Activated naive CD4-positive, alpha-beta T cell treated with anti-CD3 and anti-CD28 coated beads for 36 hours (primary cell): ENCODE measurements at regions not wholly inside any gene's neighbourhood (a gene's known extent, or its start where the extent isn't known, plus 50 kb on each side); places are given as distances from the start of the nearest gene placed in this dataset.
"Not testable (repeated sequence)": the region's sequence is repeated elsewhere in the genome, so short reads cannot be mapped to it uniquely, and the experiment has no call there.

Source experiments
- CTCF ChIA-PET: fragments of 350-600 bp; sonication (Branson Sonifier 250); formaldehyde crosslinking; loops from one replicate; lab custom pipeline; 2021; ENCODE audit warnings: antibody characterized with exemption; lab: Charles Lee
- DNase-seq: peaks from one replicate; pipeline ENCODE4 v3.0.0-alpha.2; 2020
- H3K27ac Mint-ChIP-seq: one replicate; pipeline ENCODE4 v1.8.0; 2021; ENCODE audit warnings: mild to moderate bottlenecking, mixed read lengths
- H3K27me3 Mint-ChIP-seq: one replicate; pipeline ENCODE4 v1.8.0; 2021; ENCODE audit warnings: low read depth, mixed read lengths
- H3K36me3 Mint-ChIP-seq: one replicate; pipeline ENCODE4 v1.8.0; 2021; ENCODE audit warnings: low read depth, mixed read lengths
- H3K4me1 Mint-ChIP-seq: one replicate; pipeline ENCODE4 v1.8.0; 2021; ENCODE audit warnings: low read depth, mixed read lengths
- H3K4me3 Mint-ChIP-seq: one replicate; pipeline ENCODE4 v1.8.0; 2021; ENCODE audit warnings: mild to moderate bottlenecking, moderate library complexity, mixed read lengths
- H3K9me3 Mint-ChIP-seq: one replicate; pipeline ENCODE4 v1.8.0; 2021; ENCODE audit warnings: mixed read lengths
- intact Hi-C: fragments of 100-400 bp; cut with micrococcal nuclease; formaldehyde crosslinking; loops from one replicate; pipeline ENCODE4 v1.15.1; 2023

GRCh38 chr9:105119156-105119555 is 125.3 kb upstream of the SLC44A1 start:
- CTCF ChIA-PET = interaction anchor here (0.6 to 1.0 kb wide), 4 partner anchors 11 to 192 kb away, joined by 3 read pairs; no protein-coding TSS in a partner anchor
- intact Hi-C loops = no loop called here
- Mint-ChIP-seq H3K4me1 (peaks cover 28% of the 10 kb centered on the region), H3K36me3 (no peaks in the 10 kb centered on the region), H3K4me3 (no peak overlapping the region), H3K27ac (no peak overlapping the region), H3K9me3 (no peaks in the 10 kb centered on the region), H3K27me3 (no peaks in the 10 kb centered on the region)
- DNase-seq = no peak

GRCh38 chr9:105121861-105122430 is 122.5 kb upstream of the SLC44A1 start:
- H3K4me1 Mint-ChIP-seq = peaks cover 17% of the 10 kb centered on the region
- H3K4me3 Mint-ChIP-seq = no peak overlapping the region
- H3K36me3 Mint-ChIP-seq = peaks cover under 1% of the 10 kb centered on the region
- H3K9me3 Mint-ChIP-seq = no peaks in the 10 kb centered on the region
- CTCF ChIA-PET = interaction anchor here (1.1 to 1.7 kb wide), 2 partner anchors 10 to 30 kb away, joined by 3 to 4 read pairs; no protein-coding TSS in a partner anchor
- H3K27me3 Mint-ChIP-seq = no peaks in the 10 kb centered on the region
- no peak overlapping the region for H3K27ac Mint-ChIP-seq
- no peak for DNase-seq
- intact Hi-C loops = no loop called here

- H3K9me3 Mint-ChIP-seq, H3K27ac Mint-ChIP-seq, H3K36me3 Mint-ChIP-seq, CTCF ChIA-PET, intact Hi-C loops, DNase-seq, H3K4me3 Mint-ChIP-seq, H3K27me3 Mint-ChIP-seq: not testable (repeated sequence)
- peaks cover 42% of the 10 kb centered on the region for H3K4me1 Mint-ChIP-seq
These were observed 119.9 kb upstream of the SLC44A1 start for GRCh38 chr9:105124598-105124997.

- Mint-ChIP-seq H3K27ac (no peak overlapping the region), H3K27me3 (no peaks in the 10 kb centered on the region), H3K4me1 (peaks cover 50% of the 10 kb centered on the region), H3K9me3 (no peaks in the 10 kb centered on the region), H3K4me3 (no peak overlapping the region), H3K36me3 (peaks cover 2% of the 10 kb centered on the region)
- CTCF ChIA-PET = interaction anchor here (0.5 to 1.1 kb wide), 6 partner anchors 15 to 385 kb away, joined by 3 to 6 read pairs (median 3); no protein-coding TSS in a partner anchor
- no peak for DNase-seq
- intact Hi-C loops = loop anchor here (2.0 kb wide), 2 partner anchors 23 to 63 kb away; no protein-coding TSS in a partner anchor
These were observed 118.2 kb upstream of the SLC44A1 start for GRCh38 chr9:105126226-105126625.

- Mint-ChIP-seq H3K4me1 (peaks cover 44% of the 10 kb centered on the region), H3K4me3 (no peak overlapping the region)
These were observed 116.6 kb upstream of the SLC44A1 start for GRCh38 chr9:105127863-105128220.

GRCh38 chr9:105128908-105129600 is 115.4 kb upstream of the SLC44A1 start:
- peaks cover 2% of the 10 kb centered on the region for H3K36me3 Mint-ChIP-seq
- H3K4me1 Mint-ChIP-seq = peaks cover 44% of the 10 kb centered on the region
- no peak for DNase-seq
- intact Hi-C loops = loop anchor here (1.0 kb wide), 1 partner anchor 138 kb away; no protein-coding TSS in a partner anchor
- H3K27ac Mint-ChIP-seq = no peak overlapping the region
- no peak overlapping the region for H3K4me3 Mint-ChIP-seq
- no peaks in the 10 kb centered on the region for H3K27me3 Mint-ChIP-seq
- no peaks in the 10 kb centered on the region for H3K9me3 Mint-ChIP-seq
- CTCF ChIA-PET = interaction anchor here (1.4 kb wide), 1 partner anchor 15 kb away, joined by 4 read pairs; no protein-coding TSS in a partner anchor

More at GRCh38 chr9:105127863-105128220, 116.6 kb upstream of the SLC44A1 start:
- intact Hi-C loops = loop anchor here (1.0 to 2.0 kb wide), 6 partner anchors 25 to 202 kb away; no protein-coding TSS in a partner anchor
- CTCF ChIA-PET = interaction anchor here (0.5 to 1.4 kb wide), 8 partner anchors 14 to 386 kb away, joined by 3 to 4 read pairs (median 3); no protein-coding TSS in a partner anchor
- H3K36me3 Mint-ChIP-seq = peaks cover 2% of the 10 kb centered on the region
- H3K27me3 Mint-ChIP-seq = no peaks in the 10 kb centered on the region
- no peaks in the 10 kb centered on the region for H3K9me3 Mint-ChIP-seq
- peak overlapping the region; percentile 28 for H3K27ac Mint-ChIP-seq
- DNase-seq = peak; percentile 74

- H3K4me1 Mint-ChIP-seq = peaks cover 46% of the 10 kb centered on the region
- no peak for DNase-seq
- H3K27me3 Mint-ChIP-seq = no peaks in the 10 kb centered on the region
- CTCF ChIA-PET = no interaction called here
- no peaks in the 10 kb centered on the region for H3K9me3 Mint-ChIP-seq
- no peak overlapping the region for H3K27ac Mint-ChIP-seq
- H3K36me3 Mint-ChIP-seq = peaks cover 2% of the 10 kb centered on the region
- H3K4me3 Mint-ChIP-seq = no peak overlapping the region
- intact Hi-C loops = no loop called here
These were observed 114.7 kb upstream of the SLC44A1 start for GRCh38 chr9:105129731-105130130.

GRCh38 chr9:105131981-105132380 is 112.5 kb upstream of the SLC44A1 start:
- no peaks in the 10 kb centered on the region for H3K9me3 Mint-ChIP-seq
- no peak overlapping the region for H3K27ac Mint-ChIP-seq
- DNase-seq = no peak
- H3K4me3 Mint-ChIP-seq = no peak overlapping the region
- H3K4me1 Mint-ChIP-seq = peaks cover 38% of the 10 kb centered on the region
- H3K27me3 Mint-ChIP-seq = no peaks in the 10 kb centered on the region
- intact Hi-C loops = no loop called here
- peaks cover under 1% of the 10 kb centered on the region for H3K36me3 Mint-ChIP-seq
- CTCF ChIA-PET = interaction anchor here (1.1 to 1.3 kb wide), 2 partner anchors 10 to 11 kb away, joined by 3 read pairs; no protein-coding TSS in a partner anchor

GRCh38 chr9:105132606-105133005 is 111.8 kb upstream of the SLC44A1 start:
- peaks cover 31% of the 10 kb centered on the region for H3K4me1 Mint-ChIP-seq
- no peak overlapping the region for H3K4me3 Mint-ChIP-seq
- no peak overlapping the region for H3K27ac Mint-ChIP-seq
- H3K36me3 Mint-ChIP-seq = no peaks in the 10 kb centered on the region
- H3K9me3 Mint-ChIP-seq = no peaks in the 10 kb centered on the region
- DNase-seq = no peak
- intact Hi-C loops = no loop called here
- CTCF ChIA-PET = interaction anchor here (1.1 to 1.3 kb wide), 2 partner anchors 10 to 12 kb away, joined by 3 read pairs; no protein-coding TSS in a partner anchor
- no peaks in the 10 kb centered on the region for H3K27me3 Mint-ChIP-seq

GRCh38 chr9:105138306-105138801 is 106.1 kb upstream of the SLC44A1 start:
- H3K4me1 Mint-ChIP-seq = peaks cover 14% of the 10 kb centered on the region
- H3K27ac Mint-ChIP-seq = no peak overlapping the region
- no peak overlapping the region for H3K4me3 Mint-ChIP-seq
- CTCF ChIA-PET = interaction anchor here (0.7 to 1.1 kb wide), 2 partner anchors 18 to 23 kb away, joined by 3 read pairs; no protein-coding TSS in a partner anchor
- no peaks in the 10 kb centered on the region for H3K36me3 Mint-ChIP-seq
- H3K9me3 Mint-ChIP-seq = no peaks in the 10 kb centered on the region
- H3K27me3 Mint-ChIP-seq = no peaks in the 10 kb centered on the region
- DNase-seq = no peak
- intact Hi-C loops = no loop called here

GRCh38 chr9:105141146-105141975 is 103.1 kb upstream of the SLC44A1 start:
- H3K36me3 Mint-ChIP-seq = no peaks in the 10 kb centered on the region
- H3K9me3 Mint-ChIP-seq = no peaks in the 10 kb centered on the region
- DNase-seq = no peak
- H3K27ac Mint-ChIP-seq = no peak overlapping the region
- H3K4me1 Mint-ChIP-seq = peaks cover 12% of the 10 kb centered on the region
- H3K4me3 Mint-ChIP-seq = no peak overlapping the region
- no peaks in the 10 kb centered on the region for H3K27me3 Mint-ChIP-seq
- intact Hi-C loops = no loop called here
- CTCF ChIA-PET = interaction anchor here (0.6 to 1.5 kb wide), 3 partner anchors 15 to 160 kb away, joined by 3 to 5 read pairs (median 4); no protein-coding TSS in a partner anchor

- Mint-ChIP-seq H3K27ac (no peak overlapping the region), H3K9me3 (no peaks in the 10 kb centered on the region), H3K4me3 (no peak overlapping the region), H3K36me3 (no peaks in the 10 kb centered on the region), H3K4me1 (peaks cover 12% of the 10 kb centered on the region), H3K27me3 (no peaks in the 10 kb centered on the region)
- intact Hi-C loops = no loop called here
- no peak for DNase-seq
- CTCF ChIA-PET = interaction anchor here (0.6 to 1.5 kb wide), 3 partner anchors 16 to 161 kb away, joined by 3 to 5 read pairs (median 4); no protein-coding TSS in a partner anchor
These were observed 102.5 kb upstream of the SLC44A1 start for GRCh38 chr9:105141976-105142250.
